GM12864 (cell line): ENCODE measurements at regions not wholly inside any gene's neighbourhood (a gene's known extent, or its start where the extent isn't known, plus 50 kb on each side); places are given as distances from the start of the nearest gene placed in this dataset.

Experiments
- DNase-seq: peaks from one replicate; pipeline ENCODE4 v3.0.0-alpha.2; 2011; ENCODE audit warnings: low read depth
- H3K4me3 ChIP-seq: 2 replicates; pipeline ENCODE4 v1.5.1; 2011; ENCODE audit warnings: mild to moderate bottlenecking, low read depth, low read length, control low read depth
- CTCF ChIP-seq: IDR thresholded peaks from 2 replicates; pipeline ENCODE4 v1.5.1; 2011; ENCODE audit warnings: low read depth, mild to moderate bottlenecking, moderate library complexity, low read length, control low read depth, inconsistent platforms; ENCODE audit errors: missing control alignments

- H3K4me3 ChIP-seq, result no peak overlapping the region
- no peak for TF ChIP-seq CTCF
- DNase-seq, result no peak
Observed at GRCh38 chr2:216994353-216994854, 134.5 kb upstream of the TNP1 start.

- DNase-seq, result no peak
- H3K4me3 ChIP-seq, result no peak overlapping the region
- no peak for TF ChIP-seq CTCF
Observed at GRCh38 chr2:216992056-216992675, 132.3 kb upstream of the TNP1 start.

DNA sequence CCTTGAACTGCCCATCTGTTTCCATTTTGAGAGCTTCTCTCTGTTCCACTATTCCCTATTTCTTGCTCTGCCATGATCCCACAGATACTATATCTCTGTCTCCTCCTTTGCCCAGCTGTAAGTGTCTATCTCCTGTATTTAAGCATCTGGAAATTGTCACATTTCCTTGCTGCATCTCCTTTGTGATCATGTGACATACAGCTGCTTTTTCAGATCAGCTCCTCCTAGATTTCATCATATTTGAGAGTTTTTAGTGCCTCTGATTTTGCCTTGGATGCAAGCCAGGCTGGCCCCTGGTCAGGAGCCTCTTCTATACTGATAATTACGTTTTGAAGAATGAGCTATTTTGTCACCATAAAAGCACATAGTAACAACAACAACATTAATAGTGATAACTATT lies 131.7 kb upstream of the TNP1 start:
- no peak for TF ChIP-seq CTCF
- DNase-seq, result no peak
- H3K4me3 ChIP-seq, result no peak overlapping the region

DNA sequence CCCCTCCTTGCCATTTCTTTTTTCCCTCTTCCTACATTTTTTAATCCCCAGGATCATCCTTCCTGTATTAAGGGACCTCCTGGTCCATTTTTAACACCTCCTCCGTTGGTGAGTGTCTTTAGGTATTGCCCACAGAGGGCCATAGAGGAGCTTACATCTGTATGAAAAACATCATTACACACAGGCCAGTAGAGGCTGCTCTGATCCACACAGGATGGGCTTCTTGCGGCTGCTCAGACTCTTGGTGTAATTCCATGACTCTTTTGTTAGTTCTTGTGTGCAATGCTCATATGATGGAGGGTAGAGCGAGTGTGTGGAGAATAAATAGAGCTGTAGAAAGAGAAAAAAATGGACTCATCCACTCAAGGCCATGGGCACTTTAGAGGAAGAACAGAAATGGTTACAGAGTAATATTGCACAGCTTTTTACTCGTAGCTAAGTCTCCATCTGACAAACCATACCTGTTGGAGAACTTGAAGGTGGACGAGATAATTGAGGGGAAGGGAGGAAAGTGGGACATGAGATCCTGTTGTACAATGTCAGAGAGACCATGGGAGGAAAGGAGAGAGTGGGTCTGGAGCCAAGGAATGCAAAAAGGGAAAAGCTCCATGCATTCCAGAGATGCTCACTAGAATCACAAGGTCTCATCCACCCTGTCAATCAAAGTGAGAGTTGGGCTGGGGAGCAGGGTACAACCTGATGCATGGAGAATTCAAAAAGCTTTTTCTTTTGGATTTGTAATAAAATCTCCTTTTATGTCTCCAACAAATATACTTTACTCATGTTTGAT lies 129.7 kb upstream of the TNP1 start:
- H3K4me3 ChIP-seq, result no peak overlapping the region
- TF ChIP-seq CTCF, result no peak
- DNase-seq, result no peak

DNA sequence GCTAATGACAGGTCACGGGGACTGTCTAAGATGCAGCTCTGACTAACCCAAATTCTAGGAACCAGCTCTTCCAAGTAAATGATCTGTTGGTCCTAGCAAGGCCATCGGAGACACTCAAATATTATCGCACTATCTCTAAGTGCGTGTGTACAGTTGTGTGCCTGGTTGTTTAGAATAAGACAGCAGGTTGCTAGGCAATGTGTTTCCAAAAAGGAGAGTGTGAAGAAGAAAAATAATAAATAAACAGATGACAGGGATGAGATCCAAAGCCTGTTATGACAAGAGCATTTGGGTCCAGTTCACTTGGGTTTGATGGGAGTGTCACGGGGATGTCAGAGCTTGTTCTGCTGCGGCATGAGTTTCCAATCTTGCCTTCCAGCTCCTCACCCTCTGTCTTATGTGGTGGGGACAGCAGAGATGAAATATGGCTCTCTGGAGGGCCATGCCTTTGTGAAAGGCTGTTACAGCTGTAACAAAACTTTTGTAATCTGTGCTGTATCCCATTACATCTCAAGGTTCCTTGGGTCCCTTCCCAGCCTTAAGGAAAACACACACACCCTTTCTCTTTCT lies 127.5 kb upstream of the TNP1 start:
- H3K4me3 ChIP-seq, result no peak overlapping the region
- no peak for TF ChIP-seq CTCF
- DNase-seq, result no peak

GRCh38 chr2:216985658-216986141 lies 125.8 kb upstream of the TNP1 start:
- no peak for TF ChIP-seq CTCF
- H3K4me3 ChIP-seq, result no peak overlapping the region
- DNase-seq, result no peak
